Right lobe of liver (tissue), 4 donors: ENCODE measurements at regions not wholly inside any gene's neighbourhood (a gene's known extent, or its start where the extent isn't known, plus 50 kb on each side); places are given as distances from the start of the nearest gene placed in this dataset.

Experiments
- POLR2A ChIP-seq: fragments of 450-650 bp; IDR thresholded peaks from one replicate; pipeline ENCODE4 v1.6.1; 2017; ENCODE audit warnings: antibody characterized with exemption, mild to moderate bottlenecking
- TF ChIP-seq, protein P1 (sequence below), 4 donors: fragments of 200-600 bp in 3 of 4; fragments of 450-650 bp in 1 of 4; IDR thresholded peaks; one replicate each; pipeline versions ENCODE4 v1.5.1 to v1.8.0; 2016 to 2022; ENCODE audit warnings: antibody characterized with exemption in 4 of 4, mild to moderate bottlenecking in 2 of 4
- donor health status: DM: no; HTN: no; CAD: no.
- donor health status: DM: no; HTN: no; CAD: no.
- donor health status: DM: no; HTN: yes; CAD: no.

DNA sequence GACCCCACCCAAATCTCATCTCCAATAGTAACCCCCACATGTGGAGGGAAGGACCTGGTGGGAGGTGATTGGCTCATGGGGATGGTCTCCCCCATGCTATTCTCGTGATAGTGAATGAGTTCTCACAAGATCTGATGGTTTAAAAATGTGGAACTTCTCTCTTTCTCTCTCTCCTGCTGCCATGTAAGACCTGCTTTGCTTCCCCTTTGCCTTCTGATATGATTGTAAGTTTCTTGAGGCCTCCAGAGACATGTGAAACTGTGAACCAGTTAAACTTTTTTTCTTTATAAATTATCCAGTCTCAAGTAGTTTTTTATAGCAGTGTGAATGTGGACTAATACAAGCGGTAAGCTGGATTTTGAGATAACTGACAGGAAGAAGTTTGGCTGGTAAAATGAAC is 60.3 kb upstream of the MBNL1 start:
- no peak for TF ChIP-seq POLR2A
- TF ChIP-seq, protein P1, sequence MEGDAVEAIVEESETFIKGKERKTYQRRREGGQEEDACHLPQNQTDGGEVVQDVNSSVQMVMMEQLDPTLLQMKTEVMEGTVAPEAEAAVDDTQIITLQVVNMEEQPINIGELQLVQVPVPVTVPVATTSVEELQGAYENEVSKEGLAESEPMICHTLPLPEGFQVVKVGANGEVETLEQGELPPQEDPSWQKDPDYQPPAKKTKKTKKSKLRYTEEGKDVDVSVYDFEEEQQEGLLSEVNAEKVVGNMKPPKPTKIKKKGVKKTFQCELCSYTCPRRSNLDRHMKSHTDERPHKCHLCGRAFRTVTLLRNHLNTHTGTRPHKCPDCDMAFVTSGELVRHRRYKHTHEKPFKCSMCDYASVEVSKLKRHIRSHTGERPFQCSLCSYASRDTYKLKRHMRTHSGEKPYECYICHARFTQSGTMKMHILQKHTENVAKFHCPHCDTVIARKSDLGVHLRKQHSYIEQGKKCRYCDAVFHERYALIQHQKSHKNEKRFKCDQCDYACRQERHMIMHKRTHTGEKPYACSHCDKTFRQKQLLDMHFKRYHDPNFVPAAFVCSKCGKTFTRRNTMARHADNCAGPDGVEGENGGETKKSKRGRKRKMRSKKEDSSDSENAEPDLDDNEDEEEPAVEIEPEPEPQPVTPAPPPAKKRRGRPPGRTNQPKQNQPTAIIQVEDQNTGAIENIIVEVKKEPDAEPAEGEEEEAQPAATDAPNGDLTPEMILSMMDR (IDR thresholded peaks at IDR 0.05): no peak
